HG02798 (cell line): ENCODE measurements at regions not wholly inside any gene's neighbourhood (a gene's known extent, or its start where the extent isn't known, plus 50 kb on each side); places are given as distances from the start of the nearest gene placed in this dataset.

ENCODE experiments used
- ATAC-seq: cut with Tn5 transposase; IDR thresholded peaks from one replicate; pipeline ENCODE4 v1.9.1; 2021; ENCODE audit warnings: mild to moderate bottlenecking; ENCODE audit not compliant: unreplicated experiment, poor library complexity

DNA sequence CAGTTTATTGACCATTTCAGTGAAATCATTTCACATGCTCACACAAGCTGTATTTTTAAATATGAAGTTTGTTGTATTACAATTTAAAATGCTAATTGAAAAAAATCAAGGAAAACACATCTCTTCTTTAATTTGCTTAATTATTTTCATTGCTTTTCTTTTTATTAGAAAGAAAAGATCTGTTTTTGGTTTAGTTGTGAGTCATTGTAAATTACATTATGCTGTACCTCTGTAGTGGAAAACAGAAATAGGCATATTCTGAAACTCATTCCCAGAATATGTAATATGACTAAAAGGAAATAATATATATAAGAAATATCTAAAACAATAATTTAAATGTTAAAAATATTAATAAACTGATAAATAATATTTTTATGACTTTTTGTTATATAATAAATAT, 161.9 kb downstream of the HGF start:
- no peak for ATAC-seq

DNA sequence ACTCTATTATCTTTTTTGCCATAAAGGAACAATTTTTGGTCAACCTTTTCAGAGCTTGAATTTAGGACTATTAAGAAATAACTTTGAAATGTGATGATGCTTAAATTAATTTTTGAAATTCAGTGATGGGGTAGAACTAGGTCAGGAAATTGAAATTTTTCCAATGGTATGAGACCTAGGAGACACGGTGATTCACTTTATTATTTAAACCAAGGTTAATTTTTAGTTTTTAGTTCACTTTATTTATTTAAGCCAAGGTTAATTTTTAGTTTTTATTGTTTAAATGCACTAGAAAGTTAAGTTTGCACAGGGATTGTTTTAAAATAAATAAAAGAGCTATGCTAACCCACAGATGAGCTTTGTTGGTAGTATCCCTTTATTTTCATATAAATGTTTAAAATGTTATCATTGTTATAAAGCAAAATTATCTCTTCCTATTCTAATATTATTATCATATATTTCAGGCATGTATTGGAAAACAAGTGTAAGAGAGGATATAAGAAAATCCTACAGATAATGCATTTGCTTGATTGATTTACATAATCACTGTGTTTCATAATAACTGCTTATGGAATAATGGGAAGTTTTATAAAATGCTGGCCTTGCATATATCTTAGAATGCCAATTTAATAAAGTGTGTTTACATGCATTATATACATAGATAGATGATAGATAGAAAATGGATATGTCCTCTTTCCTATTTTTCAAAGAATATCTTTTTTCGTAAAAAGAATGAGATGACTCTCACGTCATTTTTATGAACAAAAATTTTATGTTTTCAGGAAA, 163.6 kb downstream of the HGF start:
- ATAC-seq, result no peak

DNA sequence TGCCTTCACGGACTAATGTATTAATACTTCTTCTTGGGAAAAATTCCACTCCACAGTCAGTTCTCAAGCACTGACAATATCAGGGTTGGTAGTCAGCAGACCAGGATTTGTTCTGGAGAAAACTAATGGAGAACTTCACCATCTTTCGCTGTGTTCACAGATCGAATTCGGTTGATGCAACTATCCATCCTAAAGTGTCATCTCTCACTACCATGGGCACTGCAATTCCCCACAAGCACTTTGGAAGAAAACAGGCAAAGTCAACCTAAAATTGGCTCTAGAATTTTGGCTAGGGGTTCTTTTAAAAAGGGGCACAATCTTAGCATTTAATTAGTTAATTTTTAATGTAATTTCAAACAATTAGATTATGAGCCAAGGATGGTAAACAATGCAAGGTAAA, 164.4 kb downstream of the HGF start:
- ATAC-seq, result no peak

DNA sequence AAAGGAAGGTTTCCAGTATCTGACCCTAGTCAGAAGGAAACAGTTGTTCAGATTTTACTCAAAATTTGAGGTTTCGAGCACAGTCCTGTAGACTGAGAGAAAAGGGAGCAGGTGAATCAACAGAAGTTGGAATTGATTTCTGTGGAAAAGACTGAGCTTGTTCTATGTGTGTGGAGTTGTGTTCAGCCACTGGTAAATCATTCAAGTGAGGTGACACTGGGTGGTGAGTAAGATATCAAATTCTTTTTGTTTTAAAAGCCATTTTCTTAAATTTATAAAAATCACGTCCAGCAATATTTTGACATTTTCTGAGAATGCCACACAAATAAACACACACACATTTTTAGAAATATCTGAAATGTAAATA, 165.1 kb downstream of the HGF start:
- no peak for ATAC-seq

DNA sequence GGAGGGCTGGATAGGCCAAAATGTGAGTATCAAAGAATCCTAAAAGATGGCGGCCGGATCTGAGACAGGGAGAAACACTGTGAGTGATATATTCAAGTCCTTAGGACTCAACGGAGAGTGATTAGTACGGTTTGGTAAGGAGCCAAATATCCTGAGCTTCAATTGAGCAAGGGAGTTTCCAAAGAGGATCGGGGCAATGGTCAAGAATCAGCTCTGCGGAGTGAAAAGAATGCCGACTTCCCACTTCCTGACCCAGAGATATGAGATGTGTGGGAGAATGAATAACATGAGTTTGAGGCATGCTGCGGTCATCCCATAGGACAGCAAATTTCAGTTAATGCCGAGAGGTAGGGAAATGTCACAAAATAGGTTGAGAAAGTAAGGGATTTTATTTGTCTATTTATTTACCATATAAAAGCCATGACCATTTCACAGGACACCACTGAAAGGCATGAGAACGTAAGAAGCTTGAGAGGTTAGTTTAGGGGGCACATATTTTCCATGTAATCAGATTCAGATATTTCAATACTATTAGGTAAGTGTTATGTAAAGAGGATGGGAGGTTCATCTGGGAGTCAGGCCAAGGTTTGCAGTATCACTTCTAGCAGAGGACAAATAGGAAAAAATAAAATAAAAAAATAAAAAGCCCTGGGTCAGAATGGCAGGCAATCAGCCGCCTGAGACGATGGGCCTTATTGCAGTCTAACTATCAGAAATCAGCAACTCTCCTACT, 165.6 kb downstream of the HGF start:
- ATAC-seq, result no peak

DNA sequence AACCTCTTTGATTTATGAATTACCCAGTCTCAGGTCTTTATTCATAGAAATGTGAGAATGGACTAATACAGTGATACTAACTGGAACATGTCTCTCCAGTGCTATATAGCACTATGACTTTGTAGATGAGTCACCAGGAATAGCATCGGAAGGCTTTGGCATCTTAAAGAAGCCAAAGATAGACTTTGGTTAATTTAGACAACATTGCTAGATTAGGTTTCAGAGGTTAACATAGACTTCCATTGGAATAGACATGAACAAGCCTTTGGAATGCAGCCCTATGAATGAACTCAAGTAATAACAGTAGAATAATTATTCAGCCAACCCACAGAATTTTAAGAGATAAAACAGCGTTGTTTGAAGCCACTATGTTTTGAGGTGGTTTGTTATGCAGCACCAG, 169.2 kb downstream of the HGF start:
- no peak for ATAC-seq

DNA sequence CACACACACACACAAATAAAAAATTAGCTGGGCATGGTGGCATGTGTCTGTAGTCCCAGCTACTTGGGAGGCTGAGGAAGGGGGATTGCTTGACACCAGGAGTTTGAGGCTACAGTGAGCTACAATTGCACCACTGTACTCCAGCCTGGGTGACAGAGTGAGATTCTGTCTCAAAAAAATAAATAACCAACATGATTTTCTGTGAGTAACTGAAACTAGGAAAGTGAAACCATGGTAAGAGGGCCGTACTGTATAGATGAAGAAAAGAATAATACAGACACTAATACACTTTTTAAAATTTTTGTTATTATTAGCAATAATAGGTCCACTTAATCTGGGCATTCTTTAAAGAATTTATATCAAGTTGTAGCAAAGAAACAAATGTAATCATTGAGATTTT, 170.9 kb downstream of the HGF start:
- no peak for ATAC-seq

DNA sequence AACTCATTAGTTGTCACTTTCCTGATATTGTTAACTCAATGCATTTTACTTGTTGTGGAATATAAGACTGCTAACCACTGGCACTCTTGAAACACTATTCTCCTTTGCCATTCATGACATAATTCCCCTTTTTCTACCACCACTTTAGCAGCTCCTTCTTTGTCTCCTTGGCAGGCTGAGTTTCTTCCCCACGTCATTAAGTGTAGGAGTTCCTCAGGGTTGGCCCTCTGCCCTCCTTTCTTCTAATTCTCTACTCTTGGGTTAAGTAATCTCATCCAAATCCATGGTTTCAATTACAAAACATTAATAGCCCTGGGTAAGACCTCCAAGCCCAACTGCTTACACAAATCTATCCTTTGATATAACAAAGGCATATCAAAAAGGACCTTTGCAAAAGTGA, 175.1 kb downstream of the HGF start:
- no peak for ATAC-seq

DNA sequence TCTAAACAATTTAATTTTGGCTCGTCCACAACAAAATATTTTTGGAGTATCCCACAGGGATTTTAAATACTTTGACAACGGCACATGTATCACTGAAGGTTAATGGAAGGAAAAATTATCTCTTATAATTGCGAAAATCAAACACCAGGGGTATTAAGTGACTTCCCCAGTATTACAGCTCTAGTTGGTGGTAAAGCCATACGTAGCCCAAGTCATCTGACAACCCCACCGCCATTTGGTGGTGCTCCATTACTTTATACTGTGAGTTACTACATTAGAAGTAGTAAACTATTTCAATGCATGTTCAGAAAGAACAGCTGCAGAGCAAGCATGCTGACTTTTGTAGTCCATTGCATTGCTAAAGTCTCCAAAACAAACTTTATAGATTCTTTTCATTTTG, 179.7 kb downstream of the HGF start:
- ATAC-seq, result no peak

DNA sequence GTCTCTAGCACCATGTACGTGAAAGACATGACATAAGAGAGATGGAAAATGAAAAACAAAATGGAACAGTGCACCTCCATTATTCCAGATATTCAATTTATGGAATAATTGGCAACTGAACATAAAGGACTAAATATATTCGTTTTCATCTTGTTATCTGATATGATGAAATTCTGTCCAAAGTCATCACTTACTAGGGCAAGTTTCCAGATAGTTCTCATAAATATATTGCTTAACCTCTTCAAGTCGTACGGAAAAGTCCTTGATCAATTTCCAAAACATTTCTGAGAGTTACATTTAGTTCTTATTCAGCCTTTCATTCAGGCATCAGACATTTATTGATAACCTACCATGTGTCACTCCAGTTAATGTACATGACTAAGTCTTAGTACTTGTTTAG, 185.2 kb downstream of the HGF start:
- no peak for ATAC-seq

DNA sequence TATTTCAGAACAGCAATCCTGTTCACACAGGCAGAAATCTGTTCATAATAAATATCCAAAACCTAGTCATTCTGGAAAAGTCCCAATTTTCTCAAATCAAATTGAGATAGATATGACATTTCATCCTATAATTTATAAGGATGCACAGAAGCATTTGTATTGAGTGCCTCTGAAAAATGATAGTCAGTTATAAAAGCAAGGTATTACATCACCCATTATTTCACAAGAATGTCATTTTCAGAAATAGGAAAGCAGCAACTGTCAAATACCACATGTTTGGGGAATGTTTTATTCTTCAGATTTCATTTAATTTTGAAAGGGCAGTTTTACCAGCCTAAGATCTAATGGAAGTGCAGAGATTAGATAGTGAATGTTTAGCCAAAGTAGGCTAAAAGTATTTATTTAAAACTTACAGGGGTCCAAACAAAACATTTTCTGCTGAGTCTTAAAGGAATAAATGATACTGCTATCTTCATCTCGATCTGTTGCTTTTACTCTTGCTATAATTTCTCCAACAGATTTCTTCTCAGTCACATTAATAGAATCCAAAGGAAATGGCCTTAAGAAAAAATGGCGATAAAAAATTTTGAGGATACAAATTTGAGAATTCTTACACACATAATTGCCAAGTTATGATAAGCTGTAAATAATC, 185.8 kb downstream of the HGF start:
- ATAC-seq, result no peak

DNA sequence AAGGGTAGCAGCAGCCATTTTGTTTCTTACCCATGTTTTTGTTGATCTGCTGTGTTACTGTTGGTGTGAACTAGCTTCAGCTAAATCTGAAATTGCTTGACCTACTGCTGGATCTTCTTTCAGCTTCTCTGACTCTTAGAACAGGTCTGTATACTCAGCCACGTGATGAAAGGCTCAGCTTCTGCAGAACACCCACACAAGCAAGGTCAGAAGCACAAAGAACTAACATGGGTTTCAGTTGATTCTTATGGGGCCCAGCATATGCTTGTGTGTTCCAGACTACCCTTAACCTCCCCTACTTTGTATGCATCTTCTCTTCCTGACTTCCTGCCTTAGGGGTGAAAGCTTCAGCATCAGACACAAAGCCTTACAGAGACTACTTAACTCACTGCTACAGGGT, 186.8 kb downstream of the HGF start:
- peak; percentile 70 for ATAC-seq

DNA sequence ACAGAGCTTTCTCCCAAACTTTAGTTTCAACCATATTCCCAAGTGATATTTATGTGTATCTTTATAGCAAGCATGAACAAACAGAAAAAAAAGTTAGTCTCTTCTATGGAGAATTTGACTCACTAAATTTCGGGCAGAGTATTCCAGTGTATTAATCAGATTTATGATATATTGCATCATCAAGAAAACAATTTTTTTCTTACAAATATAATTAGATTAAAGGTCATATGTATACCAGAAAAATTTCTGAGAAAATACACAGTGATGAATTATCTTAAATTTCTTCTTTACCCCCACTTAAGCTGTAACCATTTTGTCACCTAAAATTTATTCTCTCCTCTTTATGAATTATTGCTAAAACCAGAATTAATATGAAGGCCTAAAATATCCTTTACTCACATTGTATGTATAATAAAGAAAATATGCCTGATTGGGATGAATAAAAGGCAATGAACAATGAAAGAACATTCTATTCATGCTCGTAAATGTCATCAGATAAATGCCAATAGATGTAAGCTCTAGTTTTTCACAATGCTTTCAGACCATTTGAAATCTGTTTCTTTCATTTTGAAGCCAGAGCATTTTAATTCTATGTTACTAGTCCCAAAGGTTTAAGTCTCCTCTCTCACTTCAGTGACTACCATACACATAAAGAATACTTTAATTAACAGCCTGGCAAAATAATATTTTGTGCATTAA, 192.1 kb downstream of the HGF start:
- no peak for ATAC-seq

DNA sequence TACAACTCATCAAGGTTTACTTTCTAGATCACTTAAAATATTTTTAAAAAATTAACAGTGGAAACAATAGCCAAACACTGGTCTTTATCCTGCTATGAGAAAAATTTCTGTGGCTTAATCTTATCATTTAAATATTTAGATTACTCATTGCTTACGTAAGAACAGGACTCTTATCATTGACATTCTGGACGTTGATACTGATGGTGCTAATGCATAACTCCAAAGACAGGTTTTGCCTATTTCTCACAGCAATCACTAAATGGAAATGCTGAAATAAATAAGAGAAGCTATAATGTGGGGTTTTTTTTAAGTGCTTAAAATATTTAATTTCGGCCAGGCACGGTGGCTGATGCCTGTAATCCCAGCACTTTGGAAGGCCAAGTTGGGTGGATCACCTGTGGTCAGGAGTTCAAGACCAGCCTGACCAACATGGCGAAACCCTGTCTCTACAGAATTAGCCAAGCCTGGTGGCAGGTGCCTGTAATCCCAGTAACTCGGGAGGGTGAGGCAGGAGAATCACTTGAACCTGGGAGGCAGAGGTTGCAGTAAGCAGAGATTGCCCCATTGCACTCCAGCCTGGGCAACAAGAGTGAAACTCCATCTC, 195.0 kb downstream of the HGF start:
- ATAC-seq, result no peak

DNA sequence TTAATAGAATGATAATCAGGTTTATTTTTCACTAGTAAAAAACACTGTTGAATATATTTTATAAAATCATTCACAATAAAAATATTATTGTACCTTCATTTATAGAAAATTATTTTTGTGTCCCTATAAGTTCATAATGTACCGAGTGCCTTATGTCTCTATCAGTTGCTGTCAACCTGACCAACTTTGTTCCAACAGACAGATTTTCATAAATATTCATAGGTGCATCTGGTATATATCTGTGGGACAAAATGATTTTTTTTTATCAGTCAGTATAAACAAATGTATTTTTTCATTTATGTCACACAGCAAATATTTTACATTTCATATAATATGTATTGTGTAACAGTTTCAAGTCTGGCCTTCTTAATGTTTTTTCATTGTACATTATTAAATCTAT, 195.9 kb downstream of the HGF start:
- no peak for ATAC-seq

DNA sequence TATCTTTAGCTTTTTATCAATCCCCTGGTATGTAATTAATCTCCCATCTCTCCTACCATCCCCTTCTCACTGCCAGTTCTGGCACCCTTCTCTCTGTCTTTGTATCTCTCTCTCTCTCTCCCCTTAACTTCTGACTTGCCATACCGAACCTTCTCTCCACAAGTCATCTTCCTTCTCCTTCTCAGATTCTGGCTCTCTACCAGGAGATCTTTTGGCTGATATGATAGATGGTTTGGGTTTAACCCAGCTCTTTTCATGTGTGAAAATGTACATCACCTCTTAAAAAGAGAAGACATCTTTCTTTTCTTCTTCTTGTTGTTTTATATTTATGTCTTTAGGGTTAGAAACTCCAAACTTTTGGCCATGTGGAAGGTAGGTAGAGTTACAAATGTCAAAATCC, 196.7 kb downstream of the HGF start:
- ATAC-seq, result no peak

DNA sequence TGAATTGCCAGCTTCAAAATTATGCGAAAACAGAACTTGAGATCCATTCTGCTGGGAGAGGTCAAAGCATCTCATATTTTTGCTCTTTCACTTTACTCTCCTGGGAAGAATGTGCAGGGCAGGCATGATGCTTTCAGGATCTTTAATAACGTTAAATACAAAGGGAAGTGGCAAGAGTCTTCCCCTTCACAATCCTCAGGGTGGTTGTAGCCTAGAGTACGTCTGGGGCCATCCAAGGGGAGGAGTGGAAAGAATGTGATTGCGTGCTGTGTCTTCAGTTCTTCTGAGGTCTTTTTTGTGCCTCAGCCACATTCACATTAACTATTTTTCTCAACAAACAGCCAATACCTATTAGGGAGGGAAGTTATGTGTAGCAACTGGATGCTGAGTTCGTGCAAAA, 207.3 kb downstream of the HGF start:
- ATAC-seq, result no peak

DNA sequence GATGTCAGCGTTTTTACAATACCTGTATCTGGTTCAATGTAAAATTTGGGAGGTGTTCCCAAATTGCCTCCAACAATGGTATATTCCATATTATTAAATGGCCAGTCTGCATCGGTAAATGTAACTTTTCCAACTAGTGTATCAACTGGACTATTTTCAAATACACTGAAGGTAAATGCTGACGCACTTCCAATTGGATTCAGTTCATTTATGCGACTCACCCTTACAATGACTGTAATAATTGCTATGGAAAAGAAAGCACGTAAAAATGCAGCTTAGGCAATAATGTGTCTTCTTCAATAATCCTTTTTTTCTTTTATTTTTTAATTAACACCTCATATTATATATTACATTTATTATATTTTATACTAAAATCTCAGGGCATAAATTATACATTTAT, 209.1 kb downstream of the HGF start:
- no peak for ATAC-seq

DNA sequence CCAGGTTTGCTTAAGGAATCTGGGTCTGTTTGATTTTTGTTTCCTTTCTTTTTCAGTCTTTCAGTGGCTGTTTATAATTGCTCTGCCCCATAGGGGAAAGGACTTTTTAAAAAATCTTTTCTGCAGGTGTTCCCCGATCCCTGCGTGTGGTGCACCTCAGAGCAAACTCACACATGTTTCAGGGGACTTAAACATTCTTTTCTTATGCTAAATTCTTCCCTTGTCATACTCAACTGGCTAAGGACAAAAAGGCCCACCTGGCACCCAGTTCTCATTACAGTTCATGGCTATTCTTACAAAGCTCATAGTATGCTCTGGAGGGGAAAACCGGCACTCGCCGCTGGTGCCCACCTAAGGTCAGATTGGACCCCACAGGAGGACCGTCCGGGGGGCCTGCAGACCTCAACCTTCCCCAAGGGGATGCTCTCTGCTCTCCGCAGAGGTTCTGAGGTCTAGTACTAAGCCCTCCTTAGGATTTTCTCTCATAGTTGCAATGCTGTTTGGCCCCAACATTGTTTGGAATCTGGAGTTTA, 220.3 kb downstream of the HGF start:
- no peak for ATAC-seq

DNA sequence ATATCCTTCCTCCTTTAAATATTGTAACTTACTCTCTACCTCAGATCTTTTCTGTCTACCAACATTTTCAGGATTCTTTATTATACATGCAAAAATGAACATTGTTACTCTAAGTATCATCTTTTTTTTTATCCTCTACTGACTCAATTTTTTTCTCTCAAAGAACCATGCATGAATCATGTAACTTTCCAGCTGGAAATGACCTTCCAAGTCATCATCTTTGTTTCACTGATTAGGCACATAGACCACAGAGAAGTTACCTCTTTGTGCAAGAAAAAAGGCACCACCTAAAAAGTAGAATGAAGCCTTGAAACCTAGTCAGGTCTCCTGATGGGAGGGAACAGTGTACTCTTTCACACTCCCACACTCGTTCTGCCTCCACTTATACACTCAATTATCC, 234.9 kb downstream of the HGF start:
- no peak for ATAC-seq
